B cell (primary cell): ENCODE measurements at regions not wholly inside any gene's neighbourhood (a gene's known extent, or its start where the extent isn't known, plus 50 kb on each side); places are given as distances from the start of the nearest gene placed in this dataset.

Source experiments
- ATAC-seq: fragments of 200-7000 bp; cut with Tn5 transposase; one replicate; pipeline ENCODE4 v1.10.0; 2021; ENCODE audit warnings: low read depth, mild to moderate bottlenecking, moderate number of reproducible peaks, moderate library complexity
- CTCF ChIA-PET: fragments of 350-600 bp; sonication (Branson Sonifier 250); formaldehyde crosslinking; loops from one replicate; lab custom pipeline; 2021; ENCODE audit warnings: antibody characterized with exemption, inconsistent platforms; lab: Charles Lee
- POLR2A ChIA-PET: fragments of 350-600 bp; sonication (Branson Sonifier 250); formaldehyde crosslinking; loops from one replicate; lab custom pipeline; 2021; ENCODE audit warnings: antibody characterized with exemption; lab: Charles Lee
- DNase-seq: peaks from one replicate; pipeline ENCODE4 v3.0.0; 2013
- H2AFZ ChIP-seq: 2 replicates; pipeline ENCODE4 v1.6.1; 2012; ENCODE audit warnings: mild to moderate bottlenecking, low read depth, low read length; ENCODE audit not compliant: insufficient read depth, poor library complexity, severe bottlenecking
- H3K27ac ChIP-seq, 2 donors: 1 replicate in 1 of 2; 2 replicates in 1 of 2; pipeline ENCODE4 v1.5.1; 2012 to 2013; ENCODE audit warnings: low read length in 2 of 2, mild to moderate bottlenecking in 2 of 2, moderate library complexity in 1 of 2
- H3K27me3 ChIP-seq, 4 experiments: fragments of 200-600 bp in 1 of 4; sonication (generic) in 1 of 4; replicated peaks in 1 of 4; 1 replicate in 2 of 4; 2 replicates in 2 of 4; pipeline versions ENCODE4 v1.6.1 to v1.7.0; 2013 to 2016; ENCODE audit warnings: low read length in 3 of 4, mild to moderate bottlenecking in 2 of 4, mixed read lengths in 1 of 4, moderate library complexity in 1 of 4; ENCODE audit not compliant: insufficient read depth in 4 of 4, control insufficient read depth in 3 of 4; ENCODE audit errors: control extremely low read depth in 1 of 4
- H3K36me3 ChIP-seq, 2 experiments: replicated peaks in 1 of 2; 1 replicate in 1 of 2; 2 replicates in 1 of 2; pipeline versions ENCODE4 v1.6.1 to v1.7.1; 2013; ENCODE audit warnings: low read length in 1 of 2; ENCODE audit not compliant: insufficient read depth in 2 of 2, control insufficient read depth in 1 of 2; ENCODE audit errors: control extremely low read depth in 1 of 2, extremely low read depth in 1 of 2
- H3K4me1 ChIP-seq, 2 donors: fragments of 200-600 bp in 1 of 2; sonication (generic) in 1 of 2; 1 replicate in 1 of 2; 2 replicates in 1 of 2; pipeline versions ENCODE4 v1.5.1 to v1.6.1; 2013 to 2017; ENCODE audit warnings: low read length in 2 of 2; ENCODE audit not compliant: control insufficient read depth in 2 of 2, insufficient read depth in 2 of 2
- H3K4me2 ChIP-seq: replicated peaks from 2 replicates; pipeline ENCODE3; 2012; ENCODE audit warnings: mild to moderate bottlenecking, low read depth, low read length; ENCODE audit not compliant: poor library complexity, severe bottlenecking
- H3K4me3 ChIP-seq, 5 experiments: fragments of 200-600 bp in 1 of 5; sonication (generic) in 1 of 5; 1 replicate in 3 of 5; 2 replicates in 2 of 5; pipeline versions ENCODE4 v1.5.1 to v1.7.0; 2011 to 2016; ENCODE audit warnings: low read length in 4 of 5, mild to moderate bottlenecking in 4 of 5, low read depth in 2 of 5, control low read depth in 1 of 5, moderate library complexity in 1 of 5; ENCODE audit not compliant: insufficient read depth in 1 of 5; ENCODE audit errors: control extremely low read depth in 1 of 5, extremely low read depth in 1 of 5
- H3K79me2 ChIP-seq: fragments of 200-600 bp; sonication (generic); one replicate; pipeline ENCODE4 v1.6.0; 2016; ENCODE audit warnings: low read length; ENCODE audit not compliant: control insufficient read depth, insufficient read depth
- H3K9ac ChIP-seq: fragments of 200-600 bp; sonication (generic); 2 replicates; pipeline ENCODE4 v1.6.1; 2017; ENCODE audit warnings: mild to moderate bottlenecking, low read length, moderate library complexity
- H3K9me3 ChIP-seq, 3 donors: one replicate each; pipeline versions ENCODE4 v1.6.1 to v1.7.1; 2013; ENCODE audit warnings: low read length in 2 of 3; ENCODE audit not compliant: control insufficient read depth in 2 of 3, insufficient read depth in 1 of 3; ENCODE audit errors: control extremely low read depth in 1 of 3
- H4K20me1 ChIP-seq: 2 replicates; pipeline ENCODE4 v1.6.0; 2012; ENCODE audit warnings: mild to moderate bottlenecking, low read length; ENCODE audit not compliant: insufficient read depth, control insufficient read depth, poor library complexity, severe bottlenecking
- H3K27ac Mint-ChIP-seq: one replicate; pipeline ENCODE4 v1.8.0; 2021; ENCODE audit warnings: mixed read lengths
- H3K27me3 Mint-ChIP-seq: one replicate; pipeline ENCODE4 v1.8.0; 2021; ENCODE audit warnings: mixed read lengths
- H3K4me1 Mint-ChIP-seq: one replicate; pipeline ENCODE4 v1.8.0; 2021; ENCODE audit warnings: mixed read lengths
- H3K4me3 Mint-ChIP-seq: one replicate; pipeline ENCODE4 v1.8.0; 2021; ENCODE audit warnings: mixed read lengths
- H3K9me3 Mint-ChIP-seq: one replicate; pipeline ENCODE4 v1.8.0; 2022; ENCODE audit warnings: mixed read lengths; ENCODE audit not compliant: insufficient read depth
- CTCF ChIP-seq: fragments of 200-600 bp; IDR thresholded peaks from one replicate; pipeline ENCODE4 v1.8.0; 2022; ENCODE audit warnings: antibody characterized with exemption, mild to moderate bottlenecking
- EZH2 ChIP-seq: IDR thresholded peaks from 2 replicates; pipeline ENCODE4 v1.6.1; 2012; ENCODE audit warnings: borderline replicate concordance, low read depth, mild to moderate bottlenecking, moderate library complexity, low read length; ENCODE audit not compliant: insufficient read depth, poor library complexity, severe bottlenecking
- WGBS: methylation state at CpG from one replicate; pipeline ENCODE4 v1.1.5; 2013; ENCODE audit warnings: missing lambda C conversion rate; ENCODE audit not compliant: insufficient coverage; 5-methylcytosine and 5-hydroxymethylcytosine counted together
- intact Hi-C: fragments of 100-400 bp; cut with micrococcal nuclease; formaldehyde crosslinking; loops from one replicate; pipeline ENCODE4 v1.10.0; 2022

GRCh38 chr11:35893796-35894475 is 49.9 kb upstream of the LDLRAD3 start:
- H3K9me3 Mint-ChIP-seq = no peaks in the 10 kb centered on the region
- intact Hi-C loops = no loop called here

More at GRCh38 chr11:35893796-35894475, 49.9 kb upstream of the LDLRAD3 start:
- no peaks in the 10 kb centered on the region for H3K36me3 ChIP-seq
- H3K27ac Mint-ChIP-seq = no peak overlapping the region
- WGBS = 94% methylated on average over 5 of the region's 8 CpGs
- no peaks in the 10 kb centered on the region for H3K79me2 ChIP-seq
- H3K4me2 ChIP-seq = no peak overlapping the region
- no peak overlapping the region for H3K4me3 Mint-ChIP-seq
- POLR2A ChIA-PET = no interaction called here
- no peaks in the 10 kb centered on the region for H3K9me3 ChIP-seq
- no peak overlapping the region for H3K27ac ChIP-seq
- no peak overlapping the region for H3K4me3 ChIP-seq
- H3K27me3 Mint-ChIP-seq = peaks cover 23% of the 10 kb centered on the region
- H3K4me1 ChIP-seq = no peaks in the 10 kb centered on the region
- ATAC-seq (no peak), DNase-seq (no peak)
- no peak overlapping the region for H2AFZ ChIP-seq
- H4K20me1 ChIP-seq = no peaks in the 10 kb centered on the region
- no peak overlapping the region for H3K9ac ChIP-seq
- CTCF ChIA-PET = no interaction called here
- no peaks in the 10 kb centered on the region for H3K4me1 Mint-ChIP-seq
- peaks cover 0 to 13% (median 5%) of the 10 kb centered on the region in 4 experiments for H3K27me3 ChIP-seq
- TF ChIP-seq CTCF (no peak), EZH2 (no peak)
